GM18907 (cell line): ENCODE measurements at regions not wholly inside any gene's neighbourhood (a gene's known extent, or its start where the extent isn't known, plus 50 kb on each side); places are given as distances from the start of the nearest gene placed in this dataset.

Experiments used
- ATAC-seq: cut with Tn5 transposase; IDR thresholded peaks from one replicate; pipeline ENCODE4 v1.9.1; 2021; ENCODE audit warnings: mild to moderate bottlenecking, moderate library complexity; ENCODE audit not compliant: unreplicated experiment

DNA sequence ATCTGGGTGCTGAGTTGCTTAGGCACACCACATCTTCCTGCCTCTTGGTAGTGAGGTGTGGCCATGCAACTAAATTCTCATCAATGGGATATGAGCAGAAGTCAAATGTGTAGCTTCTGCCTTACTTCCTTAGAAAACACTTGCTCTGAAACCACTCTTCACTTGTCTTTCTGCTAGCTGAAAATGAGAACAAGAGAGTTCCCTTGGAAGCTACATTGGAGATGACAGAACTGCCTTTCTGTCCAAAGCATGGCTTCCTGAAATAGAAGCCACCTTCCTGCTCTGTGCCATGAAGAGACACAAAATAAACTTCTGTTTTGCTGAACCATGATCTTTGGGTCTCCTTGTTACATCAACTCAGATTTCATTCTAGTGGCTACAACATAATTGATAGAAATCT lies 659.9 kb downstream of the IRS1 start:
- no peak for ATAC-seq

DNA sequence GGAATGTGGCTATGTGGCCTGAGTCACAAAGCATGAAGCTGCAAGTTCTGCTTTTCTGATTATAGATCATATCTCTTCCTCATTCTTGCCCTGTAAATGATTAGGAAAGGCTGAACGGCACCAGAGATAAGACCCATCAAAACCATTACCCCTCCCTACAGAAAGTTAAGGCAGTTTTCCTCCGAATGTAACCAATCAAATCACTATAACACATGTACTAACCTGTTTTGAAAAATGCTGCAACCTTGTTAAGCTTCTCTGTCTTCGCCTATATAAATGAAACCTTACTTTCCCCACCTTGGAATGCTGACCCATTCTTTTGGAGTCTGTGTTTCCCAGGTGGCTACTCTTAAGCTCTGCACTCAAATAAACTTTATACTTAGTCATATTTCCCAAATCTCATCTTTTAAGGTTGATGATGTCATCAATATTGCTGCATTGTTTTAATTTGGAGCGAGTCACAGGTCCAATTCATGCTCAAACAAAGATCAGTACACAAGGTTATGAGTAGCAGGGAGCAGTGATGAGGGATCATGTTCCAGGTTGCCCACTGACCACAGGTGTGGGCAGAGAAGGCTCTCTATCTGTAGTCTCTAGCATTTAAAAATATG lies 662.3 kb downstream of the IRS1 start:
- peak; percentile 79 for ATAC-seq

DNA sequence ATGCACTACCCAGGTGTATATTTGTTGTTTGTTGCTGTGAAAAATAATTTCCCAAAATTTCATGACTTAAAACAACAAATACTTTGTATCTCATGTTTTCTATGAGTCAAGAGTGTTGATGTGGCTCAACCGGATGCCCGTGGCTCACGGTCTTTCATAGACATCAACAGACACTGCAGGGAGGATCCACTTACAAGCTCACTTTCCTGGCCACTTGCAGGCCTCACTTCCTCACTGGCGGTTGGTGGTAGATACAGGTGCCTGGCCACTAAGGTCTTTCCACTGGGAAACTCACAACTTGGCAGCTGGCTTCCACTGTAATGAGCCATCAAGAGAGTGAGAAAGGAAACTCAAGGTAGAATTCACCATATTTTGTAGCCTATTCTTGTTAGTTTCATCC lies 662.9 kb downstream of the IRS1 start:
- ATAC-seq = peak; percentile 66

DNA sequence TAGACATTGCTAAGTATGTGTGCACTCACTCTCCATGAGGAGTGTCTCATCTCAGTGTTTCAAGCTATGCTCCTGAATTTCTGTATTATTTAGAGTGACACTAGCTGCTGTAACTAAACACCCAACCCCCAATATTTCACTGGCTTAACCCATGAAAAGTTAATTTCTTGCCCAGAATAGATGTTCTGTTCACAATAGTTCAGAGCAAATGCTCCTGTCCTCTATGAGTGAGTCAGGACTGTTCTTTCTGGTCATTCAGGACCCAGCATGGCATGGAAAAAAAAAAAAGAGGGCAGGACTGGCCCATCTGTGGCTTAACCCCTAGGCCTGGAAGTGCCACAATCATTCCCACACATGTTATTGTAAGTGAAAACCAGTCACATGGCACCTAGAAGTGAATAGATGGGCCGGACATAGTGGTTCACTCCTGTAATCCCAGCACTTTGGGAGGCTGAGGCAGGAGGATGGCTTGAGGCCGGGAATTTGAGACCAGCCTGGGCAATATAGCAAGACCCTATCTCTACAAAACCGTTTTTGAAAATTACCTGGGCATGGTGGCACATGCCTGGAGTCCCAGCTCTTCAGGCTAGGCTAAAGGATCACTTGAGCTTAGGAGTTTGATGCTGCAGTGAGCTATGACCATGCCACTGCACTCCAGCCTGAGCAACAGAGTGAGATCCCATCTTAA lies 663.6 kb downstream of the IRS1 start:
- ATAC-seq = no peak

DNA sequence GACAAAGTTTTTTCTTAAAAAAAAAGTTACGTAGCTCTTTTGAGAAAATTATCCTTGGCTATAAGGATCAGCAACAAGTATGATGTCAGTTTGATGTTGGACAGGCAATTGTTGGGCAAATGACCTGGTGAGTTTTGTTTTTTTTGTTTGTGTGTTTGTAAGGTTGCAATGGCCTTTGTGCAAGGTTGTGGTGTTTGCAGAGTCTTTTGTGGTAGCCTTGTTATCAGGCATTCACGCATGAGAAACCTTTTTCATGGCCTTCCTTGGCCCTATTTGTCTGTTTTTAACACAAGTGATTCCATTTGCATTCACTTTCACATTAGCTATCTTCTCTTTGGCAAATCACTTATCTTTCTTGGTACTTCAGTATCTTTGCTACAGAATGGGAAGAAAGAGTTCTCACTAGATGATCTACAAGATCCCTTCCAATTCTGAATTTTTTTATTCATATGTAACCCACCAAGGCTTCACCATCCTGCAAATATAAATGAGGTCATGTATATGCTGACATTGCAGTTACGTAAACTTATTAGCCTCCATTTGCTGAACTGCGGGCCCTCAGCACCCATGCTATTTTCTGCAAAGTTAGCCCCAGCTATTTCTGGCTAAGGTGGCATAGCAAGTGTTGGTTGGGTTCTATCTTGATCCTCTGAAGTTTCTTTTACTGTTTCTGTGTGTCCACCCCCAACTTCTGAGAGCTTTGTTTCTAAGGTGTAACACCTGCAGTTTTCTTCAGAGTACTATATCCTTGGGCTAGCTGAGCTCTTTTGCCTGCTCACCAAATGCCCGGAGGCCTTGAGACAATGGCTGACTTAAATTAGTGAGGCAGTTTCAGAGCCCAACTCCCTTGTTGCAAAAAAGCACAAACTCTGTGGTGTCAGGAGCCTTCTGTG lies 667.1 kb downstream of the IRS1 start:
- ATAC-seq = no peak

DNA sequence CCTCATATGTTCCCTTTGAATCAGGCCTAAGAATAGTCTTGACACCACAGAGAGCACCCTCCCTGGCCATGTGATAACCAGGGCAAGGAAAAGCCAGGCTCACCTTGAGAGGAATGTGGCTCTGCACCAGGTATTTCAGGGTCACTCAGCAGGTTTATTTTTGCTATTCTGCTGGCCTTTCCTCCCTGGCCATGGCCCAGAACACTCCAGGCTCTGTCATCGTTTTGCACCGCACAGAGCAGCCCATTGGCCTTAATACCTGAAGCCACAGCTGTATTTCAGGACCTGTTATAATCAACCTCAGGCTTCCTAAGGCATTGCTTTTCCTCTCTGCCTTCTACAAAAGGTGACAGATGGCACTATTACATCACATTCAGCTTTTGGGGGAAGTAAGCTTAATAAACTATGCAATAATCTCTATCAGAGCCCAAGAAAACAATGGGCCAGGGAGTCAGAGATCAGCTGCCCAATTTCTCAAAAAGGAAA lies 668.3 kb downstream of the IRS1 start:
- ATAC-seq = no peak

DNA sequence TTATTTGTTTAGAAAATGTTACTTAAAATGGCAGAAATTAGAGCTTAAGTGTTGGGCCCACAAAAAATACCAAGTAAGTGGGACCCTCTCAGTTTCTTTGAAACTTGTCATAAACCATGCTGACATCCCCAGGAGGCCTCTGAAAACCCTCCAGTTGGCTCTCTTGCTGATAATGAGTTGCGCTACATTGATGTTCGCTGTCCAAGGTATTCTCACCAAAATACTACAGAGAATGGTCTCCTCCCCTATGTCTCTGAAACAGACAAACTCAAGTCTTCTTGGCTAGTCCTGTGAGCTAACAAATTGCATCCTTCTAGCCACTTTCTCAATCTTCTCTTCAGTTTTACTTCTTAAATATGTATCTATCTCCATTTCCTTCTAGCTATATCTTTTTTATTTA lies 669.4 kb downstream of the IRS1 start:
- ATAC-seq = no peak

DNA sequence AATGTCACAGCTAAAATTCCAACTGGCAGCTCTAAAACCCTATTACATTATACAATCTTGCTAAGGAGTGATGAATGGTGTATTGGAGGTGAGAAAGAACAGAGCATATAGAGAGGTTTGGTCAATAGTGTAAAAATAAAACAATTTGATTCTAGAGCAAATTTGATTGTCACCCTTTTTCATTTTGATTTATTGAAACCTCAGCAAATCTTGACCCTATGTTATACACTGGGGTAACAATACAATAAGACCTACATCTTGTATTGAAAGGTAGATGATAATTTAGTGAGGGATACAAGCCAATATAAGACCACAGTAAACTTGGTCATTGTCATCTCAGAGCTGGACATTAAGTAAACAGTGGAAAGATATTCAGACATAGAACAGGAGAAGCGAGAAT lies 671.9 kb downstream of the IRS1 start:
- no peak for ATAC-seq

DNA sequence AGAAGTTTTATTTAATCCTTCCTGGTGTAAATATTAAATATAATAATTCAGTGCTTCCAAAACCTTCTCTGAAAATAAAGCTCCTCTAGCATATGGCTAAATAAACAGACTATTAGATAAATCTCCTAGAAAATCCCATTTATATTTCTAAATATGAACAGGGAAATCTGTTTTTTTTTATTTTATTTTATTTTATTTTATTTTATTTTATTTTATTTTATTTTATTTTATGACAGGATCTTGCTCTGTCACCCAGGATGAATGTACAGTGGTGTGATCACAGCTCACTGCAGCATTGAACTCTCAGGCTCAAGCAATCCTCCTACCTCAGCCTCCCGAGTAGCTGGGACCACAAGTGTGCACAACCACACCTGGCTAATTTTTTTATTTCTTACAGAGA lies 673.5 kb downstream of the IRS1 start:
- no peak for ATAC-seq

DNA sequence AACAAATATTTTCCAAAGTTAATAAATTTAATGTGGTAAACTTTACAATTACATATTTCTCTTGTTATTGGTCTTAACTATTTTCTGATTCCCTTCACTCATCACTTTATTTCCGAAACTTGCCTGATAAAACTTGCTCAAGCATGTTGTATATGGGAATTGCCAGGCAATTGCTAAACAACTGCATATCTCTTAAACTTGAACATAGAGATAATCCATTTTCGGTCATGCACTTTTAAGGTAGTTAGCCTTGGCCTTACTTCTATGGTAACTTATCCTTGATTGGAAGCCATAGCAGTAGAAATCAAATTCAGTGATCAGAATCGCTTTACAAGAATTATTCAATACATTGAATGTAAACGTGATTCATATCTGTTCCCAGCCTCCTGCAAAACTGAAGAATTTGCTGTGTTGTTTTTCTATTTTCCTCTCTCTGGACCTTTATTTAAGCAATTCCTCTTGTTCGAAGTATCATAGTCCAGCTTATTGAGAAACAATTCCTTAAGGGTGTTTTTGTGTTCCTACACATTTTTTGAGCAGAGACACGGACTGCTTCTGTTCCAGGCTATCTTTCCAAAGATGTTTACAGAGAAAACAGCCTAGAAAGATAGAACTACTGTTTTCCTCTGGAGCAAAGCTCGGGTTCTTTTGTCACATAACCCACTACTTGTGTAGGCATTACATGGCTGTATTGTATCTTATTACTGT lies 674.3 kb downstream of the IRS1 start:
- no peak for ATAC-seq

DNA sequence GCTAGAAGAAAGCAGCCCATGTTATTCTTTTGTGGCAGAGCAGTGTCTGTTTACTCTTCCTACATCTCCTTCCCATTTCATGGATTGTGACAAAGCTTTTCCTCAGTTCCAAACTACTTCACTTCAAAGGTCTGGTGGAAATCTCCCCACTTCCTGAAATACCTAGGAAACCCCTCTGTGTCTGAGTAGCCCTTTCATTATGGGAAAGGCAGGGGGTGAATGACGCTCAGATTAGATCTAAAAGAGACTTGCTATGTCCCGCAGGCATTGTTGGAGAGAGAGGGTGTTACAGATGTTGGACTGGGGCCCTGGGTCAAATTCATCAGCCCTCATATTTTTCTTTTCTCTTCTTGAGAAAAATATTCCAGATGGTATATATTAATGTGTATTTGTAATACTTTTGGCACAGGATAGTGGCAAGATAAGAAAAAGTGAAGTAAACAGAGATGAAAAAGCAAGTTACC lies 675.0 kb downstream of the IRS1 start:
- no peak for ATAC-seq

DNA sequence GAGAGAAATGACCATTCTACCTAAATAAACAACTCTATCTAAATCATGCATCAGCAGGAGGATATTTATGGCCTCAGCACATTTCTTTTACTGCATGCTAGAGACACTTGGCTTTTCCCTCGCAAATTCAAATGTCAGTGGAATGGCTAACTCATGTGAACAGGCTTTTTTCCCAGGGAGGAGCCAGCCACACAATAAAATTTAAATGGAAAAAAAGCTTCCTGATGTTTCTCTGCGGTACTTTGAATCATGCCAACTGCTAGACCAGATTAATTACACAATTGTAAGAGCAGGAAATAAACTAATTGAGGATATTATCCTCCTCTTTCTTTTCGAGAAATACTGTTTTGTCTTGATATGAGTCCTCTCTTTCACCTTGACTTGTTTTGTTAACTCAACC lies 676.3 kb downstream of the IRS1 start:
- ATAC-seq = no peak

DNA sequence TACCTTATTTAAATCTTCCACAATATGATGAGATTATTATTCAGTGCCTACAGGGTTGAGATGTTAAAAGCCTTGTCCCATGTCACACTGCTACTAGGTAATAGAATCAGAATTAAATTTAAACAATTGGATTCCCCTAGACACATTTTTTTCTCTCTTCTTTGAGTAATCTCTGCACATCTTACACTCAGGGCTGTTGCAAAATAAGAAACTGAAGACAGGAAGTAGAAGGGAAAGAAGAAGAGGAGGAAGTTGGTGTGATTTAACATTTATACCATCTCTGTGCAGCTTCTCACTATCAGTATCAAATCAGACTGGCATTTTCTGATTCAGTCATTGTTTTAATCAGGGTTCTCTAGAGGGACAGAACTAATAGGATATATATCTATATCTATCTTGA lies 677.6 kb downstream of the IRS1 start:
- ATAC-seq = no peak

DNA sequence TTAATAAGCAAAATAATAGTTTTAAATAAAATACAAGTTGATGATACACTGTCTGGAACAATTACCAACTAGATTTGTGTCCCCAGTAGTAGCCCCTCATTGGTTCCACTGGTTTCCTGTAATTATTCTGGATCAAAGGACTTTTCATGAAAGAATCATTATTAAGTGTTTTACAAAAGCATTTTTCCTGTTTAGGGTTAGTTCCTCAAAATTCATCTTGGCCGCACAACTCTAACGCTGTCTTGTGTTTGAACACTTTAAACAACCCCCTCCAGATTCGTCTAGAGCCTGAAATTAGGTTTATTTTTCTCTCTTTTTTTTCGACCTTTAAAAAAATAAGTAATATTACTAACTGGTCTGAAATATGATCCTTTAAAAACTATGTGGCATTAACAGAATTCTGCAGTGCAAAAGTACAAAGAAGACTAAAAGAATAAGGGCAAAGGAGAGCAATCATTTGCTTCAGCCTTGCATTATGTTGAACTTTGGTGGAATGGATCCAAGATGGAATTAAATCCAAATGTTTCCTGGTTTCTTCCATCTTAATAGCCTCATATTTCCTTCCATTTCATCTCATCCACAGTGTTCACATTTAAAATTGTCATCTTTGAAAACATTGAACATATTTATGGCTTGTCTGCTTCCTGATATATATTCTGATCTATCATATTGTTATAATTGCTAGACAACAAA lies 678.4 kb downstream of the IRS1 start:
- ATAC-seq = no peak

DNA sequence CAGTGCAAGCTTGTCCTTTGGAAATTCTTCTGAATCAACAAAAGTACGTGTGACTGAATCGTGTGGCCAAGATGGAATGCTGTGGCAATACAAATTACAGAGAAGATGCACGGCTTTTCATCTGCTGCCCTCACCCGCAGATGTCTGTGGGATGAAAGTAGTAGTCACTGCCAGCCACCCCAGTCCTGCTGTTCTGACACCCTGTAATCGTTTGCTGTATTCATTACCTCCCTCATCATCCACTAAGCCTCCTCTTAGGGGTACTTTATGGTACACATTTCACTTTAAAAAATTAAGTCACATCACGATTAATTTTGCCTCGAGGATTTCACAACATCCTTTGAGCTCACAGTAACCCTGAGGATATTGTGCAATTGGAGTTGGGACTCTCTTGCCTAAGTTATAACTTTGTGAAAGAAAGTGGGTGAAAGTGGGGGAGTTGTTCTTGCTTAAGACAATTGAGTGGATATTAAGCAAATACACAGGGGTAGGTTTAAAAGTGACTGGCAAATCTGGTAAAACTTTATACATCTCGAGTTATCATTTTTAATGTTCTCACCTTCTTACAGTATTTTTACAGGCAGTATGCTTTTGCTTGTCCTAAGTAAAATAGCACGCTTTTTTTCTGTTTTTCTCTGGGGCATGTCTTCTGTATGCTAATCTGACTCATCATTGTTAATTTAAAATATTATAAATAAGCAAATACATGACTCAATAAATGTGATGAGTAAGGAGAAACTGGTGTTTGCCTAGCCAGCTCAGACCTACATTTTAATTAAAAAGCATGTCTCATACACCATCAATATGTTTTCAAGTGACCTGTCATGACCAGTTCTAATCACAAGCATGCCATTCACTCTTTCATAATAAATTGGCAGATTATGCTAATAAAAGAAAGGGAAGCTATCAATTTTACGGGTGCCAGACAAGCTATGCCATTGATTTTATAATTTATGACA lies 680.9 kb downstream of the IRS1 start:
- no peak for ATAC-seq

DNA sequence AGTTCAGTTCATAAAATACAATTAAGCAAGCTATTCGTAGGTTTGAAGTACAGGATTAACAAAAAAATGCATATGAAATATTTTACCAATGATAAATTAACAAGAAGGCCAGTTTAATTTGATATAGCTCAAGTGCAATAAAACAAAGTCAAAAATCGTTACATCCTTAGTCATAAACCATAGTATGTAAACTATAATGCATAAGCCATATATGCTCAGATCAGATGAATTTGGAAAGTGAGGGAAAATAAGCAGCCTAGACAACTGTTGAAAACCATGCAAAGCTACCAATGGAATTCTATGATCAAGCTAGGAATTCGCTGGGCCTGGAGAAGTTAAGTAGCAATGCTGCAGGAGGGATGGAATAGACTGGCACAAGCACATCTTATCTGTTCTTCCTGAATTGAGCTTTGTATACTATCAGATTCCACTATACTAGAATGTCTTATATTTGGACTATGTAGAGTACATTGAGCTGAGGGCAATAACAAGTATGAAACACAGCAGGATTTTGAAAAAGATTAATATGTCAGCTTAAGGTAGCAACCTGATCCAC lies 682.0 kb downstream of the IRS1 start:
- no peak for ATAC-seq

DNA sequence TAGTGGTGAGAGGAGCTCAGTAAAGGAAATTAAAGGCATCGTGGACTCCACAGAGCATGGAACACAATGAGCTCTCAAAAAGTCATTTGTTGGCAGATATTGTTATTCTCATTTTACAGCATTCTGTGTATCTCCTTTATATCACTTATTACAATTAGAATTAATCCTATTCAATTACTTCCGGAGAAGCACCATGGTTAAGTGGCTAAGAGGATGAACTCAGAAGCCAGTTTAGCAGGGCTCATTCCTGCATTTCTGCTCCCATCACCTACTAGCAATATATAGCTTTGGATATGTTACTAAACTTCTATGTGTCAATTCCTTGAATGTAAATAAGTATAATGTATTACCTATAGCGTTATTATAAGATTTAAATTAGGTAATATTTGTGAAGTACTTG lies 683.3 kb downstream of the IRS1 start:
- ATAC-seq = no peak

DNA sequence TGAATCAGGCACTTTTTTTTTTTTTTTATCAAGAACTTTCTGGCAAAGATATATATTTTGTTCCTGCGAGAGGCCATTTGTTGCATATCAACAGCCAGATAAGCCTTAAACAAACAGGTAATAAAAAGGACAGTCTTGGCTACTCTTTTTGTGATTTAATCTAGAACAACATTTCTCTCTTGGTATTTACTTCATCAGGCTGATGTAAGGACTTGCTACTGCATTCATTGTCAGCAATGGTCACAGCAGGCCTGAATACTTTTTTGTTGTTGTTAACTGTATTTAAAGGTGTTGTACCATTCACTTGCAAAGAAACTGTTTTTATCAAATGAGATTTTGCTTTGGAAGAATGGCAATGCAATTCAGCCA lies 683.8 kb downstream of the IRS1 start:
- ATAC-seq = no peak
